Lung (tissue), 11 donors: ENCODE measurements at regions not wholly inside any gene's neighbourhood (a gene's known extent, or its start where the extent isn't known, plus 50 kb on each side); places are given as distances from the start of the nearest gene placed in this dataset.

ENCODE experiments used
- ATAC-seq: fragments of 200-7000 bp; cut with Tn5 transposase; one replicate; pipeline ENCODE4 v1.9.1; 2020; ENCODE audit warnings: moderate number of reproducible peaks; ENCODE audit not compliant: insufficient read depth, low FRiP score
- DNase-seq, 3 donors: peaks; one replicate each; pipeline ENCODE4 v3.0.0-alpha.2; 2013 to 2017
- H3K27ac ChIP-seq, 2 donors: one replicate each; pipeline ENCODE4 v1.5.1; 2013; ENCODE audit warnings: mild to moderate bottlenecking in 2 of 2, moderate library complexity in 2 of 2, control low read depth in 1 of 2, inconsistent platforms in 1 of 2, low read depth in 1 of 2, low read length in 1 of 2
- H3K27me3 ChIP-seq, 3 donors: one replicate each; pipeline ENCODE4 v1.5.1; 2013; ENCODE audit warnings: low read length in 2 of 3; ENCODE audit not compliant: control insufficient read depth in 3 of 3, insufficient read depth in 3 of 3
- H3K36me3 ChIP-seq, 4 donors: one replicate each; pipeline ENCODE4 v1.5.1; 2013; ENCODE audit warnings: low read length in 4 of 4, mild to moderate bottlenecking in 1 of 4, moderate library complexity in 1 of 4; ENCODE audit not compliant: control insufficient read depth in 4 of 4, insufficient read depth in 4 of 4
- H3K4me1 ChIP-seq, 5 donors: one replicate each; pipeline ENCODE4 v1.5.1; 2013; ENCODE audit warnings: low read length in 5 of 5, mild to moderate bottlenecking in 2 of 5, moderate library complexity in 1 of 5; ENCODE audit not compliant: control insufficient read depth in 5 of 5, insufficient read depth in 5 of 5
- H3K4me3 ChIP-seq: one replicate; pipeline ENCODE4 v1.5.1; 2013; ENCODE audit warnings: mild to moderate bottlenecking, control low read depth, moderate library complexity
- H3K9ac ChIP-seq, 2 donors: one replicate each; pipeline ENCODE4 v1.5.1; 2013; ENCODE audit warnings: low read length in 2 of 2, control low read depth in 1 of 2; ENCODE audit not compliant: insufficient read depth in 1 of 2
- H3K9me3 ChIP-seq, 4 donors: one replicate each; pipeline ENCODE4 v1.5.1; 2013; ENCODE audit warnings: low read length in 3 of 4, mild to moderate bottlenecking in 1 of 4, moderate library complexity in 1 of 4; ENCODE audit not compliant: control insufficient read depth in 4 of 4, insufficient read depth in 3 of 4
- CTCF ChIP-seq: IDR thresholded peaks from 2 replicates; pipeline ENCODE4 v1.5.1; 2012; ENCODE audit warnings: mild to moderate bottlenecking; ENCODE audit errors: control extremely low read depth, extremely low read depth
- WGBS, 2 donors: extraction: QIAGEN DNeasy Blood & Tissue Kit; methylation state at CpG; one replicate each; pipeline ENCODE4 v1.1.7; 2013; 5-methylcytosine and 5-hydroxymethylcytosine counted together
- donor health status: control.
- donor health status: control.
- donor health status: Bipolar disorder and iron deficiency.
- donor health status: healthy.
- donor health status: DM: yes; HTN: yes; CAD: no.

- H3K9me3 ChIP-seq = peaks cover 0 to 66% (median 7%) of the 10 kb centered on the region in 4 donors
- no peak for DNase-seq
- TF ChIP-seq CTCF = no peak
Measured at GRCh38 chr12:34405286-34406227, 383.3 kb downstream of the ALG10 start.

DNA sequence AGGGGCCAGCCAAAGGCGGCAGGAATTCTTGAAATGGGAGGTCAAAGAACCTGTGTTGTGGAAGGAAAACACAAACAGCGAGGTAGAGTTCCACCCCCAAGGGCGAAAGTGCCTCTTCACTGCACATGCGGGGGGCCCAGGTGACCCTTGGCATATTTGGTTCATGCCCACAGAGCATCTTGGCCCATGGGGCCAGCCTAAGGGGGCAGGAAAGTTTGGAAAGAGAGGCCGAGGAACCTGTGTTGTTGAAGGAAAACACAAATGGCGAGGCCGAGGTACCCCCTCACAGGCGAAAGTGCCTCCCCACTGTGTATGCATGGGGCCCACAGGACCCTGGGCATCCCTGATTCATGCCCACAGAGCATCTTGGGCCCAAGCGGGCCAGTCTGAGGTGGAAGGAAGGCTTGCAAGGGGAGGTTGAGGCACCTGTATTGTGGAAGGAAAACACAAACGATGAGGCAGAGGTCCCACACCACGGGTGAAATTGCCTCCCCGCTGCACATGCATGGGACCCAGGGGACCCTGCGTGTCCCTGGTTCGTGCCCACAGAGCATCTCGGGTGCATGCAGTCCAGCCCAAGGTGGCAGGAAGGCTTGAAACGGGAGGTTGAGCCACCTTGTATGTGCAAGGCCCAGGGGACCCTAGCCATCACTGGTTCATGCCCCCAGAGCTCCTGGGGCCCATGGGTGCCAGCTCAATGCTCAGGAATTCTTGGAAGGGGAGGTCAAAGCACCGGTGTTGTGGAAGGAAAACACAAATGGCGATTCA, 384.1 kb downstream of the ALG10 start:
- Histone ChIP-seq H3K27me3 (no peaks in the 10 kb centered on the region), H3K4me3 (no peak overlapping the region), H3K27ac (no peak overlapping the region), H3K36me3 (no peaks in the 10 kb centered on the region), H3K4me1 (no peaks in the 10 kb centered on the region), H3K9ac (no peak overlapping the region), H3K9me3 (peaks cover 0 to 57% (median 9%) of the 10 kb centered on the region in 4 donors)
- TF ChIP-seq CTCF = no peak
- WGBS, 2 donors = 73 to 82% methylated on average over 18 of the region's 18 CpGs
- DNase-seq (peak in 1 of 3 donors; percentile 9), ATAC-seq (no peak)

More at GRCh38 chr12:34405286-34406227, 383.3 kb downstream of the ALG10 start:
- Histone ChIP-seq H3K27ac (no peak overlapping the region), H3K9ac (no peak overlapping the region), H3K27me3 (no peaks in the 10 kb centered on the region), H3K4me3 (no peak overlapping the region), H3K4me1 (no peaks in the 10 kb centered on the region), H3K36me3 (no peaks in the 10 kb centered on the region)
- 70 to 72% methylated on average over 22 of the region's 22 CpGs for WGBS, 2 donors
- no peak for ATAC-seq

GRCh38 chr12:34406996-34407300, 384.7 kb downstream of the ALG10 start:
- TF ChIP-seq CTCF = no peak
- no peak overlapping the region for H3K27ac ChIP-seq
- WGBS, 2 donors = 80 to 81% methylated on average over 8 of the region's 8 CpGs
- peaks cover 0 to 52% (median 12%) of the 10 kb centered on the region in 4 donors for H3K9me3 ChIP-seq
- ATAC-seq (no peak), DNase-seq (no peak)
- H3K4me1 ChIP-seq = no peaks in the 10 kb centered on the region
- no peak overlapping the region for H3K9ac ChIP-seq
- H3K4me3 ChIP-seq = no peak overlapping the region
- H3K36me3 ChIP-seq = no peaks in the 10 kb centered on the region
- H3K27me3 ChIP-seq = no peaks in the 10 kb centered on the region
